HG02938 (cell line): ENCODE measurements at regions not wholly inside any gene's neighbourhood (a gene's known extent, or its start where the extent isn't known, plus 50 kb on each side); places are given as distances from the start of the nearest gene placed in this dataset.

Experiments
- ATAC-seq: cut with Tn5 transposase; IDR thresholded peaks from one replicate; pipeline ENCODE4 v1.9.1; 2021; ENCODE audit warnings: mild to moderate bottlenecking, moderate library complexity; ENCODE audit not compliant: unreplicated experiment

- no peak for ATAC-seq
These were observed 383.5 kb downstream of the RASEF start for GRCh38 chr9:82679472-82679871.

GRCh38 chr9:82680179-82680935 is 382.6 kb downstream of the RASEF start:
- no peak for ATAC-seq

- no peak for ATAC-seq
These were observed 381.1 kb downstream of the RASEF start for GRCh38 chr9:82681809-82682208.

GRCh38 chr9:82682431-82682830 is 380.5 kb downstream of the RASEF start:
- no peak for ATAC-seq

GRCh38 chr9:82695704-82696103 is 367.2 kb downstream of the RASEF start:
- ATAC-seq = no peak

GRCh38 chr9:82706786-82707185 is 356.2 kb downstream of the RASEF start:
- no peak for ATAC-seq

- ATAC-seq = no peak
These were observed 346.1 kb downstream of the RASEF start for GRCh38 chr9:82716821-82717220.

GRCh38 chr9:82720515-82720914 is 342.4 kb downstream of the RASEF start:
- no peak for ATAC-seq

- ATAC-seq = no peak
These were observed 341.3 kb downstream of the RASEF start for GRCh38 chr9:82721593-82721992.

GRCh38 chr9:82722051-82722450 is 340.9 kb downstream of the RASEF start:
- ATAC-seq = no peak

GRCh38 chr9:82722561-82722960 is 340.4 kb downstream of the RASEF start:
- no peak for ATAC-seq

- ATAC-seq = no peak
These were observed 336.3 kb downstream of the RASEF start for GRCh38 chr9:82726424-82727276.

- ATAC-seq = no peak
These were observed 333.8 kb downstream of the RASEF start for GRCh38 chr9:82729141-82729540.

- no peak for ATAC-seq
These were observed 332.9 kb downstream of the RASEF start for GRCh38 chr9:82729991-82730589.

GRCh38 chr9:82732928-82733327 is 330.0 kb downstream of the RASEF start:
- no peak for ATAC-seq

GRCh38 chr9:82736126-82736525 is 326.8 kb downstream of the RASEF start:
- ATAC-seq = no peak

- no peak for ATAC-seq
These were observed 326.2 kb downstream of the RASEF start for GRCh38 chr9:82736701-82737100.

- no peak for ATAC-seq
These were observed 317.0 kb downstream of the RASEF start for GRCh38 chr9:82745919-82746318.

- ATAC-seq = no peak
These were observed 312.5 kb downstream of the RASEF start for GRCh38 chr9:82750411-82750913.

GRCh38 chr9:82757924-82758323 is 305.0 kb downstream of the RASEF start:
- ATAC-seq = no peak

GRCh38 chr9:82761027-82761426 is 301.9 kb downstream of the RASEF start:
- no peak for ATAC-seq

- no peak for ATAC-seq
These were observed 301.0 kb downstream of the RASEF start for GRCh38 chr9:82761956-82762355.
